ENCODE measurements at regions not wholly inside any gene's neighbourhood (a gene's known extent, or its start where the extent isn't known, plus 50 kb on each side); places are given as distances from the start of the nearest gene placed in this dataset.
"Not testable (repeated sequence)": the region's sequence is repeated elsewhere in the genome, so short reads cannot be mapped to it uniquely, and the experiment has no call there.

- no peak for DNase-seq (ENCODE audit: low read depth)
These were observed 108.8 kb downstream of the IL12A start for GRCh38 chr3:160097478-160097877.

- peak; percentile 54 for DNase-seq (ENCODE audit: low read depth)
These were observed 109.8 kb downstream of the IL12A start for GRCh38 chr3:160098261-160098908.

GRCh38 chr3:160098926-160099626 is 110.4 kb downstream of the IL12A start:
- no peak for DNase-seq (ENCODE audit: low read depth)

GRCh38 chr3:160099834-160100233 is 111.2 kb downstream of the IL12A start:
- no peak for DNase-seq (ENCODE audit: low read depth)

GRCh38 chr3:160100610-160101009 is 112.0 kb downstream of the IL12A start:
- no peak for DNase-seq (ENCODE audit: low read depth)

- DNase-seq (ENCODE audit: low read depth), result not testable (repeated sequence)
These were observed 113.4 kb downstream of the IL12A start for GRCh38 chr3:160102001-160102400.

GRCh38 chr3:160103397-160103796 is 114.8 kb downstream of the IL12A start:
- DNase-seq (ENCODE audit: low read depth), result no peak

- DNase-seq (ENCODE audit: low read depth), result no peak
These were observed 117.4 kb downstream of the IL12A start for GRCh38 chr3:160105907-160106584.

GRCh38 chr3:160106905-160107861 is 118.0 kb upstream of the C3orf80 start:
- DNase-seq (ENCODE audit: low read depth), result no peak

- no peak for DNase-seq (ENCODE audit: low read depth)
These were observed 116.9 kb upstream of the C3orf80 start for GRCh38 chr3:160108362-160108761.

GRCh38 chr3:160112481-160112880 is 112.7 kb upstream of the C3orf80 start:
- DNase-seq (ENCODE audit: low read depth), result peak; percentile 13

GRCh38 chr3:160112996-160113395 is 112.2 kb upstream of the C3orf80 start:
- no peak for DNase-seq (ENCODE audit: low read depth)

GRCh38 chr3:160114355-160114995 is 110.7 kb upstream of the C3orf80 start:
- DNase-seq (ENCODE audit: low read depth), result no peak

- DNase-seq (ENCODE audit: low read depth), result no peak
These were observed 109.8 kb upstream of the C3orf80 start for GRCh38 chr3:160115387-160115786.

GRCh38 chr3:160124224-160124623 is 101.0 kb upstream of the C3orf80 start:
- DNase-seq (ENCODE audit: low read depth), result no peak

- no peak for DNase-seq (ENCODE audit: low read depth)
These were observed 100.0 kb upstream of the C3orf80 start for GRCh38 chr3:160125258-160125657.

GRCh38 chr3:160126051-160126450 is 99.2 kb upstream of the C3orf80 start:
- no peak for DNase-seq (ENCODE audit: low read depth)

- no peak for DNase-seq (ENCODE audit: low read depth)
These were observed 98.5 kb upstream of the C3orf80 start for GRCh38 chr3:160126761-160127160.

- no peak for DNase-seq (ENCODE audit: low read depth)
These were observed 97.9 kb upstream of the C3orf80 start for GRCh38 chr3:160127308-160127707.

- no peak for DNase-seq (ENCODE audit: low read depth)
These were observed 97.2 kb upstream of the C3orf80 start for GRCh38 chr3:160128056-160128455.

- peak; percentile 98 for DNase-seq (ENCODE audit: low read depth)
These were observed 95.7 kb upstream of the C3orf80 start for GRCh38 chr3:160129459-160130061.
